SU-DHL-6 (cell line): ENCODE measurements at regions not wholly inside any gene's neighbourhood (a gene's known extent, or its start where the extent isn't known, plus 50 kb on each side); places are given as distances from the start of the nearest gene placed in this dataset.

Experiments
- H2AFZ ChIP-seq: fragments of 200-600 bp; sonication (generic); 2 replicates; pipeline ENCODE4 v1.6.1; 2014; ENCODE audit warnings: low read depth, mild to moderate bottlenecking, moderate library complexity, mixed read lengths, antibody characterized with exemption, low read length; ENCODE audit not compliant: severe bottlenecking
- H3F3A ChIP-seq: fragments of 200-600 bp; shearing (Covaris generic); 2 replicates; pipeline ENCODE4 v1.6.0; 2016; ENCODE audit warnings: antibody characterized with exemption, mild to moderate bottlenecking; ENCODE audit not compliant: insufficient read depth
- H3K27ac ChIP-seq: fragments of 200-600 bp; sonication (generic); 2 replicates; pipeline ENCODE4 v1.5.1; 2016; ENCODE audit warnings: low read depth, mild to moderate bottlenecking, low read length, moderate library complexity, mixed read lengths
- H3K27me3 ChIP-seq: fragments of 200-600 bp; sonication (generic), shearing (Covaris generic); 2 replicates; pipeline ENCODE4 v1.6.0; 2014; ENCODE audit warnings: mild to moderate bottlenecking, low read length
- H3K36me3 ChIP-seq: fragments of 200-600 bp; sonication (generic); 2 replicates; pipeline ENCODE4 v1.6.1; 2014; ENCODE audit warnings: mild to moderate bottlenecking, low read length, mixed read lengths
- H3K4me2 ChIP-seq: fragments of 300-600, 200-600 bp; shearing (Covaris generic), sonication (generic); 2 replicates; pipeline ENCODE4 v1.6.0; 2014; ENCODE audit warnings: low read length, low read depth, mild to moderate bottlenecking; ENCODE audit not compliant: poor library complexity, severe bottlenecking
- H3K4me3 ChIP-seq: fragments of 200-600 bp; sonication (generic); 2 replicates; pipeline ENCODE4 v1.5.1; 2014; ENCODE audit warnings: antibody characterized with exemption, low read length, mild to moderate bottlenecking, mixed read lengths; ENCODE audit not compliant: insufficient read depth, poor library complexity, severe bottlenecking
- H3K79me2 ChIP-seq: fragments of 200-600 bp; sonication (generic); 2 replicates; pipeline ENCODE4 v1.6.1; 2014; ENCODE audit warnings: mild to moderate bottlenecking, low read length, moderate library complexity; ENCODE audit not compliant: insufficient read depth
- H3K9ac ChIP-seq: fragments of 200-600 bp; sonication (generic); 2 replicates; pipeline ENCODE4 v1.7.0; 2014; ENCODE audit warnings: mild to moderate bottlenecking, low read length
- H3K9me2 ChIP-seq: fragments of 200-600 bp; sonication (generic); replicated peaks from 2 replicates; pipeline ENCODE4 v1.6.1; 2014; ENCODE audit warnings: low read length; ENCODE audit not compliant: insufficient read depth
- H3K9me3 ChIP-seq: fragments of 200-600 bp; sonication (generic); 2 replicates; pipeline ENCODE4 v1.6.1; 2014; ENCODE audit warnings: low read length, mixed read lengths; ENCODE audit not compliant: insufficient read depth
- H4K20me1 ChIP-seq: fragments of 200-600 bp; sonication (generic); 2 replicates; pipeline ENCODE4 v1.6.1; 2014; ENCODE audit warnings: low read depth, mild to moderate bottlenecking, antibody characterized with exemption, low read length, moderate library complexity, mixed read lengths
- CTCF ChIP-seq: fragments of 200-600 bp; sonication (generic); IDR thresholded peaks from one replicate; pipeline ENCODE4 v1.5.1; 2017; ENCODE audit warnings: antibody characterized with exemption, mild to moderate bottlenecking, low read length, moderate library complexity; ENCODE audit not compliant: insufficient read depth, poor library complexity, severe bottlenecking
- EZH2phosphoT487 ChIP-seq: fragments of 200-600 bp; sonication (generic), shearing (Covaris generic); conservative IDR thresholded peaks from 2 replicates; pipeline ENCODE4 v1.6.1; 2018; ENCODE audit warnings: mild to moderate bottlenecking, antibody characterized with exemption, low read length, moderate library complexity, mixed read lengths

GRCh38 chr6:17042422-17043147, 59.3 kb upstream of the STMND1 start:
- no peak overlapping the region for H3K4me3 ChIP-seq
- no peaks in the 10 kb centered on the region for H3K36me3 ChIP-seq
- no peaks in the 10 kb centered on the region for H3F3A ChIP-seq
- no peaks in the 10 kb centered on the region for H3K27me3 ChIP-seq
- H3K9ac ChIP-seq = no peak overlapping the region
- no peak overlapping the region for H2AFZ ChIP-seq
- no peaks in the 10 kb centered on the region for H4K20me1 ChIP-seq
- 0 out of 2 replicates have a peak, but pooled peaks cover 5% of the 10 kb centered on the region for H3K9me2 ChIP-seq
- H3K27ac ChIP-seq = no peak overlapping the region
- H3K4me2 ChIP-seq = no peak overlapping the region
- no peaks in the 10 kb centered on the region for H3K79me2 ChIP-seq
- H3K9me3 ChIP-seq = 0 out of 2 replicates have a peak, but pooled peaks cover 4% of the 10 kb centered on the region
- TF ChIP-seq EZH2phosphoT487 (no peak), CTCF (no peak)

- H3K9me2 ChIP-seq = no peaks in the 10 kb centered on the region
Measured at GRCh38 chr6:17039266-17039665, 62.6 kb upstream of the STMND1 start.

GRCh38 chr6:17038316-17038715, 63.5 kb upstream of the STMND1 start:
- no peaks in the 10 kb centered on the region for H3K9me2 ChIP-seq
- H3K4me2 ChIP-seq = no peak overlapping the region
- H3K27me3 ChIP-seq = no peaks in the 10 kb centered on the region
- no peak overlapping the region for H3K9ac ChIP-seq
- no peaks in the 10 kb centered on the region for H3F3A ChIP-seq
- TF ChIP-seq EZH2phosphoT487 (no peak), CTCF (no peak)
- no peak overlapping the region for H3K27ac ChIP-seq
- H3K4me3 ChIP-seq = no peak overlapping the region
- H4K20me1 ChIP-seq = no peaks in the 10 kb centered on the region
- H3K36me3 ChIP-seq = no peaks in the 10 kb centered on the region
- H3K79me2 ChIP-seq = no peaks in the 10 kb centered on the region
- no peaks in the 10 kb centered on the region for H3K9me3 ChIP-seq
- H2AFZ ChIP-seq = no peak overlapping the region

More at GRCh38 chr6:17039266-17039665, 62.6 kb upstream of the STMND1 start:
- H3K36me3 ChIP-seq = no peaks in the 10 kb centered on the region
- H3K27me3 ChIP-seq = no peaks in the 10 kb centered on the region
- no peaks in the 10 kb centered on the region for H3K79me2 ChIP-seq
- H4K20me1 ChIP-seq = no peaks in the 10 kb centered on the region
- no peaks in the 10 kb centered on the region for H3F3A ChIP-seq
- no peak overlapping the region for H3K9ac ChIP-seq
- H3K4me2 ChIP-seq = no peak overlapping the region
- H2AFZ ChIP-seq = no peak overlapping the region
- H3K4me3 ChIP-seq = no peak overlapping the region
- no peak overlapping the region for H3K27ac ChIP-seq
- H3K9me3 ChIP-seq = 0 out of 2 replicates have a peak, but pooled peaks cover 2% of the 10 kb centered on the region
- TF ChIP-seq EZH2phosphoT487 (no peak), CTCF (no peak)
